Umbilical cord (tissue), 1 donor: ENCODE measurements at regions not wholly inside any gene's neighbourhood (a gene's known extent, or its start where the extent isn't known, plus 50 kb on each side); places are given as distances from the start of the nearest gene placed in this dataset.
"Not testable (repeated sequence)": the region's sequence is repeated elsewhere in the genome, so short reads cannot be mapped to it uniquely, and the experiment has no call there.

Experiments used
- DNase-seq: peaks from one replicate; pipeline ENCODE4 v3.0.0-alpha.2; 2015; ENCODE audit warnings: low spot score

GRCh38 chr14:71165121-71166031 is 258.1 kb downstream of the PCNX1 start:
- DNase-seq: peak; percentile 71

DNA sequence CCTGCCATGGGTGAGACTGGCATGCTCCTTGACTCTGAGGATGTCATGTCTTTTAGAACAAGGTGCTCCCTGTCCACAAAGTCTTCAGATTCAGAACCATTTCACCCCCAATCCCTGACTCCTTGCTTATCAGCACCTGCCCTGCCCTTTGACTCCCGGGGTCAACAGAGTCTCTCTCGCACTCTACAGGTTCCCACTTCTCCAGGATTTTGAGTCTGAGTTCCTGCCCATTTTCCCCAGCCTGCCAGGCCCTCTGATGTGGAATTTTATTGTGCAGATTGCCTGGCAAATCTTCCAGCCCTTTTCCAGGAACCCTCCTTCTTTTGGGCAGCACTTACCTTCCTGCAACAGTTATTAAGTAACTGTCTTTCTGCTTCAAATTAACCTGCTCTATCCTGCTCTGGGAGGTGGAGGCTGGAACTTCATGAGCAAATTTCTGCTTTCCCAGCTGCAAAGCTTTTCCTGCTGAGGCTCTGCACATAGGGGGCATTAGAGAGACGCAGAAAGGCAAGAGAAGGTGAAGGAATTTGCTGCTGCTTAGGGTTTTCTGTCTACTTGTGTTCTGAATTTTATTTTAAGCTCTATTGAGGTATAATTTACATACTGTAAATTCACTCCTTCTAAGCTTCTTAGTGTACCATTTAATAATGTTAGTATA is 259.1 kb downstream of the PCNX1 start:
- peak; percentile 84 for DNase-seq

GRCh38 chr14:71167325-71167950 is 260.2 kb downstream of the PCNX1 start:
- DNase-seq: not testable (repeated sequence)

DNA sequence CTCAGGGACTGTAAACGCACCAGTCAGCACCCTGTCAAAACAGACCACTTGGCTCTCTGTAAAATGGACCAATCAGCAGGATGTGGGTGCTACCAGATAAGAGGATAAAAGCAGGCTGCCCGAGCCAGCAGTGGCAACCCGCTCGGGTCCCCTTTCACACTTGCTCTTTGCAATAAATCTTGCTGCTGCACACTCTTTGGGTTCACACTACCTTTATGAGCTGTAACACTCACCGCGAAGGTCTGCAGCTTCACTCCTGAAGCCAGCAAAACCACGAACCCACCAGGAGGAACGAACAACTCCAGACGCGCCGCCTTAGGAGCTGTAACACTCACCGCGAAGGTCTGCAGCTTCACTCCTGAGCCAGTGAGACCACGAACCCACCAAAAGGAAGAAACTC is 260.9 kb downstream of the PCNX1 start:
- DNase-seq: not testable (repeated sequence)

DNA sequence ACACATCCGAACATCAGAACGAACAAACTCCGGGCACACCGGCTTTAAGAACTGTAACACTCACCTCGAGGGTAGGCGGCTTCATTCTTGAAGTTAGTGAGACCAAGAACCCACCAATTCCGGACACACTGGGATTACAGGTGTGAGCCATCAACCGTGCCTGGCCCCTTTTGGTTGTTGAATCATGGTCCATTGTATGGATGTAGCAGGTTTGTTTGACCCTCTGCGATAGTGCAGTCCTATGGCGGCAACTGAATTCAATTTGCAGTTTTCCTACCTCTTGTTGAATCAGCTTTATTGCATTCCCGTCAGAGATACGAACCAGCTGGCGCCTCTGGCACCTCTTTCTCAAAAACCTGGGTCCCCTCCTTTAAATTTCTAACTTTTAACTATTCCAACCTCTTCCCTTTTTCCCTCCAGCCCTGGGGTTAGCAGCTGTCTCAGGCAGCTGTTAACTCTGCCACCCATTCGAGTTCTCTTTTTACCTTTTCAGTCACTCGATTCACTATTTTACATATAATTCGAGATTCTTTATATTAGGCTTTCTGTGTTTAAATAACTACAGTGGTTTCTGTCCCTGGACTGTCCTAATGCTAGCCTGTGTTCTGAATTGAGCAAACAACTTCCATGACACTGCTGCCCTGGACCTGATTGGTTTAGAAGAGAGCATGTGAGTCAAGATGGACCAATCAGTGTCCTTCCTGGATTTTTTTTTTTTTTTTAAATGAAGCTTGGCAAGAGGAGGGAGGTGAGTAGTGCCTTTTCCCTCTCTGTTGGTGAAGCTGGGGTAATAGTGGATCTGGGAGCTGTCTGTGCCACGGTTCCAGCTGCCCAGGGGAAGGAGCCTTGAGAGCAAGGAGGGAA is 261.5 kb downstream of the PCNX1 start:
- no peak for DNase-seq

DNA sequence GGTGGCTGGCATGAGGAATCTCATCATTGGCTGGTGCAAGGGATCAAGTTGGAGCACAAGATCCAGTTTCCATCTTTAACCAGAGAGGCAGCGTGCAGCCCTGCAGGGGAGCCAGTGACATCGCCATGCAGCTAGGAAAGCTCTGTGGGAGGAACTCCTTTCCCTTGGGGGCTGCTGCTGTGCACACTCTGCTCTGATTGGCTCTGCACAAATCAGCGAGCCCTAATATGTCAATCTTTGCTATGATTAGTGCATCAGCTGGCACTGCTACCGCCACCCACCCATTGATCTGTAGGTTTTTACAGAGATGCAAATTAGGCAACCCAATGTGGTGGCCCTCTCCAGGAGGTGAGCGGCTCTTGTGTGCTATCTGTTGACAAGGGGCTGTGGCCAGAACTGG is 262.6 kb downstream of the PCNX1 start:
- DNase-seq: no peak

DNA sequence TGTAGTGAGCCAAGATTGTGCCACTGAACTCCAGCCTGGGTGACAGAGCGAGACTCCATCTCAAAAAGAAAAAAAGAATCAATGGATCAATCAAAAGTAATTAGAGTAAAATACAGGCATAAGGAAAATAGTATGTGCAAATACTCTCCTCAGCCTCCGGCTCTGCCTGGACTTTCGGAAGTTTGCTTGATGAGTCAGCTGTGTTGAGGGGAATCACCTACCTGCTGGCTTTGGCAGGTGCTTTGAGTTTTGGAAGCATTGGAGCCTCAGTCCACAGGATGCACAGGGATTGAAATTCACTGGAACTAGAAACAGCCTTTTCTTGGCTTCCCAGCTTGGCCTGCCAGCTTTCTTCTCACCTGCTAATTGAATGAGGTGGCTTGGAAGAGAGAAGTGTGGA is 268.2 kb downstream of the PCNX1 start:
- no peak for DNase-seq

GRCh38 chr14:71179066-71179465 is 271.8 kb downstream of the PCNX1 start:
- no peak for DNase-seq

DNA sequence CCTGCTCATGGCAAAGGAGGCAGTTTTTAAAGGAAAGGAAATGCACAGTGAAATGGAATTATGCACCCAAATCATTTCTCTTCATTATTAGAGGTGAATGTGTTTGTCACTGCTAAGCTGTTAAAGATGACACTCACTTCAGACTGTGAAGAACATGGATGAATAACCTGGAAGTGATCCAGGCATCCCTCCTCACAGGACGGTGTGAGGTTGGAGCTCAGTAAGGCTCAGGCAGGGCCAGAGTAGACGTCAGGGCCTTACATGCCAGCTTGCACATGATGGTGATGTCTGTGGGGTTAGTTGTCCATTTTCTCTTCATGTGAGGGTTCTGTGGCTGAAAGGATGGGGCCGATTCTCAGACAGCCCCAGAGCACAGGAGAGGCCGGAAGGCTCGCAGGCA is 273.1 kb downstream of the PCNX1 start:
- DNase-seq: no peak

DNA sequence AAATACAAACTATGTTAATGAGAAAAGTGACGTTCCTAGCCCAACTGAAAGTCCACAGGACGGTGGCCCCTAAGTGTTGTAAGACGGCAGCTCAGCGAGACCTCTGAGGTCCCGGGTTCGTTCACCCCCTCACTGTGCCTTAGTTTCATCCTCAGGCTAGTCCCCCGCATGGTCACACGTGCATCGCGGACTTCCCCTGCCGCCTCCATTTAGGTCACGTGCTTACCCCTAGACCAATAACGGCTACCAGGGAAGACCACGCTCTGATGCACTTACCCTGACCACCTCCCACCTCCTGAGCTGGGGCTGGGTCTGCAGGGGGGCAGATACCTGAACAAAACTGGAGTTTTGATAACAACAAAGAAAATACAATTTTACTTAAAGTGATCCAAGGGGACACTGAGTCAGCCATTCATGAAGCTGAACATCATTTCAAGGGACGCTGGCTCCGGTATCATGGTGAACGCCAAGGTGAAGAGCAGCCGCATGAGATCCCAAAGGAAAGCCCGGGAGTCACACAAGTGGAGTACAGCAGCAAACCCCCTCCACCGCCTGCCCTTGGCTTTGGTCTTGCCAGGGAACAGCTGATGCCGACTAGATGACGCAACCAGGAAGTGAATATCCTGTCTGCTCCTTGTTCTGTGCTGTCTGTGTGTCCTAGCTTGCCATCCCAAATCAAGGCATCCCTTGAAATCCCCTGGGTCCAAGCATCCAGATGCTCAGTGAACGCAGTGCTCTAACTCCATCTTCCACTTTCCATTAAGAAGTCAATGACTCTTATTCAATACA is 274.1 kb downstream of the PCNX1 start:
- no peak for DNase-seq

DNA sequence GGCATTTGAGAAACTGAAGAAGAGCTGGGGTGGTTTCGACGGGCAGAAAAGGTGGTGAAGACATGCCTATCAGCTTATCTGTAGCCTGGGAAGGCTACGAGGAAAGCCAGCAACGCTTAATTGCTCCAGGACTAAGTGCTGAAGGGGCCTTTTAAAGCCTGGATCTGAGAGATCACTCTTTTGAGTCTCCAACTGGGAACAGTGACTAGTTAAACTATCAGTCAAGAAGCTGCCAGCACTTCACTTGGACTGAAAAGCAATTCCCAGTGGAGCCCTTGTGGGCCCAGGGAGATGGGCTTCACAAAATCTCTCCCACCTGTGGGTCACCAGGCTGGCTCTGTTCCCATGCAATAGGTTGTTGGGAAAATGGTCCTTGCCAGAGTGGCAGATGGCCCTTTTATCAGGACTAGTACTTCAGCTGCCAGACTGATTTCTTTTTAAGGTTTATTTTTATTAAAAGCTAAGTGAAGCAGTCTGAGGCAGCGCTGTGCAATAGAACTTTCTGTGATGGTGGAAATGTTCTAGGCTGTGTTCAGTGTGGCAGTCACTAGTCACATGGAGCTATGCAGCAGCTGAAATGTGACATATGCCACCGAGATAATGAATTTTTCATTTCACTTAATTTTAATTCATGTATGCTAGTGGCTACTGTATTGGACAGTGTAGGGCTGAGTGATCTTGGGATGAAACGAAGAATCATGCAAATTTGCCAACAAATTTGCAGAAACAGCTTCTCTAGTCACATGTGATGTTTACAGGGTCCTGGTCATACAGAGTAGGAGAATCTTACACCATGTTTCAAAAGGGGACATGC is 276.8 kb downstream of the PCNX1 start:
- DNase-seq: peak; percentile 39

DNA sequence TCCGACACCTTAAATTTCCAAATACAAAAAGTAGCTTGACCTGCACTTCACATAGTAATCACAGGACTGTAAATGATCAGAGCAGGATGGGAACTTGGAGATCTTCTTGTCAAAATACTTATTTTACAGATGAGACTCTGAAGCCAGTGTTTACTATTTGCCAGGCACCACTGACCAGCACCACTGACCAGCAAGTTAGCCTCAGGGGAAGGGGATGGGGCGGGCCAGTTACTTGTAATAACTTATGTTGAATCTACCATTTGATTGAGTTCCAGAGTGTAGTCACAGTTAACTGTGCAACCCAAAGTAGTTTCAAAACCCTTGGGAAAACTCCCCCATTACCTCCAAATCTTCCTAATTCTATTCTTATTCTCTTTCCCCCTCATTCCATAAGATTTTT is 278.4 kb downstream of the PCNX1 start:
- DNase-seq: no peak

DNA sequence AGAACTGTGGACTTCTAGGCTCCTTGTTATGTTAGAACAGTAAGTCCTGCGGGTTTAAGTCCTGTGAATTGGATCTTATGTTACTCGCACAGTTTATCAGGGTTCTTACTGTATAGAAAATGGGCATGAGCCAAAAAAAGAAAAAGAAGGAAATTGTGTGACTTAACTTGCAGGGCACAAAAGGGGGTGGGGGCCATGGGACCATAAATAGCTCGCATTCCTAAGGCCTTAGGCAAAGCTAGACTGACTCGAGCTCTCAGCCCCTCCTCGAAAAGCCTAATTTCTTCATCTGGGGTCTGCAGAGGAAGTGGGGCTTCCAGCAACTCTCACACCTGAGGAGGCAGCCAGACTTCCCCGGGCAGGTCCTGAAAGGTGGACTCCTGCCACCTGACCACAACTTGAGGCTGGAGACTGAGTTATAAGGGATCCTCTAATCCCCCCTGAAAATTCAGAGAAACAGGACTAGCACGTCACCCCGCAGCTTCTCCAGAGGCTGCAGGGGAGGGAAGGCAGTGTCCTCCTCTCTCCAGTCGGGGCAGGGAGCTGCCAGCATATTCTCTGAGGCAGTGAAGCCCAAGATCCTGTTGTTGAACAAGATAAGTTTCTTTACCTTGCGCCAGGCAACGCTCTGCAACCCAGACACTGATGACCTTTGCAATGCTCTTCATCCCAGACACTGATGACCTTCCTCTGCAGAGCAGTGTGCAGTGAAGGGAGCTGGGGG is 280.5 kb downstream of the PCNX1 start:
- DNase-seq: no peak

DNA sequence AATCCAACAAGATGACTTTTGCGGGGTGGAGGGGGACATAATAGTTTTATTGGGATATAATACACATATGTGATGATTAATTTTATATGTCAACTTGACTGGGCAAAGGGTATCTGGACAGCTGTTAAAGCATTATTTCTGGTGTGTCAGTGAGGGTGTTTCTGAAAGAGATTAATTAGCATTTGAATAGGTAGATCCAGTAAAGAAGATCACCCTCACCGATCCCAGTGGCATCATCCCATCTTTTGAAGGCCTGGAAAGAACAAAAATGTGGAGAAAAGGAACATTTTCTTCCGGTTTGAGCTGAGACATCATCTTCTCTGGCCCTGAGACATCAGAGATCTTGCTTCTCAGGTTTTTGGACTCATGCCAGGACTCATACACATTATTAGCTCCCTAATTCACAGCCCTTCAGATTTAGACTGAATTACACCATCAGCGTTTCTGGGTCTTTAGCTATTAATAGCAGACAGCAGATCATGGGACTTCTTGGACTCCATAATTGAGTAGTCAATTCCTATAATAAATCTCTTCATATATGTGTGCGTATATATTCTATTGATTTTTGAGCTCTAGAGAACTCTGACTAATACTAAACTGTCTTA is 283.6 kb downstream of the PCNX1 start:
- no peak for DNase-seq

DNA sequence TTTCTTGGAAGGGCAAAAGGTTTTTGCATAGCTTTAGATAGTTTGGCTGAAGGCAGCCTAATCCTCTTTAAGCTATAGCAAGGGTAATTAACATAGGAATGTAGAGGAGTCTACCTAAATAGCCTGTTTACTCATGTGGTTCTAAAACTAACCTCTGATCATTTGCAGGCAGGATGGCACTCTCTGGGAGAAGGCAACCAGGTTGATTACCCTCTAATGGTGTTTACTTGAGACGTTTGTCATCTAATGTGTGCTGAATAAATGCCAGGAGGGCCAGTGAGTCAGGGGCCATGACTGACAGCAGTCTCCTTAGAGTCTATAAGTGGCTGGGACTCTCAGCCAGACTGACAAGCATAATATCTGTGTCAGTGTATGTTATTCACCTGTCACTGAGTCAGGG is 286.4 kb downstream of the PCNX1 start:
- no peak for DNase-seq

- no peak for DNase-seq
Measured at GRCh38 chr14:71194251-71194650, 287.0 kb downstream of the PCNX1 start.

- DNase-seq: no peak
Measured at GRCh38 chr14:71196921-71197320, 289.7 kb downstream of the PCNX1 start.

- DNase-seq: no peak
Measured at GRCh38 chr14:71198687-71199086, 291.4 kb downstream of the PCNX1 start.

DNA sequence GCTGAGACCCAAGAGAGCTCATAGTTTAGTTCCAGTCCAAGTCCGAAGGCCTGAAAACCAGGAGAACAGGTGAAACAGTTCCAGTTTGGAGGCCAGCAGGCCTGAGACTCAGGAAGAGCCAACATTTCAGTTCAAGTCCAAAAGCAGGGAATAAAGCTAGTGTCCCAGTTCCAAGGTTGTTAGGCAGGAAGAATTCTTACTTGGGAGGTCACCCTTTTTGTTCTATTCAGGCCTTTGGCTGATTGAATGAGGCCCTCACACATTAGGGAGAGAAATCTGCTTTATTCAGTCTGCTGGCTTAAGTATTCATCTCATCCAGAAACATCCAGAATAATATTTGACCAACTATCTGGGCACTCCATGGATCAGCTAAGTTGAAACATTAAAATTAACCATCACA is 294.6 kb downstream of the PCNX1 start:
- no peak for DNase-seq
